HG03558 (cell line): ENCODE measurements at regions not wholly inside any gene's neighbourhood (a gene's known extent, or its start where the extent isn't known, plus 50 kb on each side); places are given as distances from the start of the nearest gene placed in this dataset.
"Not testable (repeated sequence)": the region's sequence is repeated elsewhere in the genome, so short reads cannot be mapped to it uniquely, and the experiment has no call there.

Experiments used
- ATAC-seq: cut with Tn5 transposase; IDR thresholded peaks from one replicate; pipeline ENCODE4 v1.9.1; 2021; ENCODE audit warnings: moderate number of reproducible peaks; ENCODE audit not compliant: unreplicated experiment; ENCODE audit errors: extremely low read depth

DNA sequence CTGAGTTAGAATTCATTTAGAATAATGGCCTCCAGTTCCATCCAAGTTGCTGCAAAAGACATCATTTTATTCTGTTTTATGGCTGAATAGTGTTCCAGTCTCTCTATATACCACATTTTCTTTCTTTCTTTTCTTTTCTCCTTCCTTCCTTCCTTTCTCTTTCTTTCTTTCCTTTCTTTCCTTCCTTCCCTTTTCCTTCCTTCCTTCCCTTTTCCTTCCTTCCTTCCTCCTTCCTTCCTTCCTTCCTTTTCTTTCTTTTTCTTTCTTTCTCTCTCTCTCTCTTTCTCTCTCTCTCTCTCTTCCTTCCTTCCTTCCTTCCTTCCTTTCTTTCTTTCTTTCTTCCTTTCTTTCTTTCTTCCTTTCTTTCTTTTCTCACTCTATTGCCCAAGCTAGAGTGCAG lies 330.2 kb downstream of the TSN start:
- not testable (repeated sequence) for ATAC-seq

DNA sequence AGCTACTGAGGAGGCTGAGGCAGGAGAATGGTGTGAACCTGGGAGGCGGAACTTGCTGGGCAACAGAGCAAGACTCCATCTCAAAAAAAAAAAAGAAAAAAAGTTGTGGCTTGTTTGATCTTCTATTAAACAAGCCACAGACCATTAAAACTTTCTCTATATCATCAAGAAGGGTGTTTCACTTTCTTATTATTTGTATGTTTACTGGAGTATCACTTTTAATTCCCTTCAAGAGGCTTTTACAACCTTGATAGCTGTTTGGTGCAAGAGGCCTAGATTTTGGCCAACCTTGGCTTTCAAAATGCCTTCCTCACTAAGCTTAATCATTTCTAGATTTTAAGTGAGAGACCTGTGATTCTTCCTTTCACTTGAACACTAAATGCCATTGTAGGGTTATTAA lies 339.1 kb downstream of the TSN start:
- no peak for ATAC-seq

DNA sequence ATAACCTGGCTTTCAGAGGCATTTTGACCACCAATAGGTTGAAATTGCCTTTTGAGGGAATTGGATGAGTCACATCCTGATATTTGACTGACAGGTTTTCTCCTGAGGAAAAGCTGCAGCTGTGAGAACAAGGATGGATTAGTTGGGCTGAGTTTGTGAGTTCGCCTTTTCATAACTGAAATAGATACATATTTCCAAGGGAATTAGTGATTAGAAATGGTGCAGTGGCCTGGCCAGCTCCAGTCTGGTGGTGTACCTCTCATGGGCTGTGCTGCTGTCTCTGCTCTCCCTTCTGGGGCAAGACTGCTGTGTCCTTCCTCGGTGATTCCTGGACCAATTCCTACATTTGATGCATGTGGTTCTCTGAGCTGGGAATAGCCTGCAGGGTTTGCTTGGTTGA lies 341.3 kb downstream of the TSN start:
- ATAC-seq, result no peak

DNA sequence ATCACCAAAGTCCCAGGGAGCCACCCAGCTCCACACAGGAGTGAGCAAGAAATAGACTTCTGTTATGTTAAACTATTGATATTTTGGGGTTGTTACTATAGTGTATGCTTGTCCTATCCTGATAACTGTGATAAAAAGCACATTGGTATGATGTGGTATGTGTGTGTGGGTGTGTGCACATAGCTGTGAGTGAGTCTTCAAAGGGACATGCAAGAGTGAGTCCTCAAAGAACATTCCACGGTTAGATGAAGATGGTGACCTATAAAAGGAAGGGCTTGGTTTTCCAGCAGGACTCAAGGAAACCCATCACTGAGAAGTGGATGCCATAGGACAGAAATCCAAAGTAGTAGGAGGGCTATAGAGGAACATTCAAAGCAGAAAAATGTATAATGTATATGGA lies 342.9 kb downstream of the TSN start:
- ATAC-seq, result no peak

DNA sequence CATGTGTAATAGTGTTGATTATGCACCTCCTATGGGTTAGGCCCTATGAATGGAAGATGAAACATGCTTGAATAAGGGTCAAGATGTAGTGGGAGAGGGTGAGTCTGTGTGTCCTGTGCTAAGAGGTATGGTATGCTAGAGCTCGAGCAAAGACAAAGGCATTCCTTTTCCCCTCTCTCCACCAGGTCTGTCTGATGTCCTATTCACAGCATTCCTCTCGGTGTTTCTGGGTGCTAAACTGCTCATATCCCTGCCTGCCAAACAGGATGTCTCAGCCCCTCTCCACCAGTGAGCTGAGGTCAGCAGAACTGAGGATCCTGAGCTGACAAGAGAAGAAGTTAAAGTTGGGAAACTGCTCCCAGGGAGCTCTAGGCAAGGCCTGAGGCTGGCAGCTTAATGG lies 344.9 kb downstream of the TSN start:
- ATAC-seq, result no peak

DNA sequence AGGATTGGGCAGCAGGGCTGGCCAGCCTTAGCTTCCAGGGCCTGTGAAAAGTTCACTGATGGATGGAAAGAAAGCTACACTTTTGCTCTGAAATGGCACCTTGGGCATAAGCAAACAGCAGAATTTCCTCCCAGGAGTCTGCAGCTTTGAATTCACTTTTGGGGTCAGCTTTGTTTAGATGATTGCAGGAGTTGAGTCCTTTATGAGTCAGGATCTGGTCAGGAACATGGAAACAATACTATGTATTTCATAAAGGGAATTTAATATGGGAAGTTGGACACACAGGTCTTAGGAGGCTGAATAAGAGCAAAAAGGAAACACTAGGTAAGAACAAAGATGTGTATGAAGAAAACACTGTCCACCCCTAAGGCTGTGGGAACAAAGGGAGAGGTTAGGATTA lies 345.3 kb downstream of the TSN start:
- ATAC-seq, result no peak

DNA sequence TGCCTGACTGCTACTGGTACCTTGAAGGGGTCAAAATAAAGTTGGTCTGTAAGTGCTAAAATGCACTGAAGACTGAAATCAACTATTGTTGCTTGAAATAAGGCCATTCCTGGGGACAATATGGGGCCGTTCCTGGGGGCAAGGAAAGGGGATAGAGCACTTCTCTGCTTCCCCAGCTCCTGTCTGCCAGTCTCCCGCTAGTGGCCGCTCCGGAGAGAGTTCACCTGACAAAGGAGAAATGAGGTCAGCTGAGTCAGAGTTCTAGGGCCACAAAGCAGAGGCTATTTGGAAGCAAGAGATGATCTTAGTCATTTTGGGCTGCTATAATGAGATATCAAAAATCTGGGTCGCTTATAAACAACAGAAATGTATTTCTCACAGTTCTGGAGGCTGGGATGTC lies 345.9 kb downstream of the TSN start:
- ATAC-seq, result no peak

DNA sequence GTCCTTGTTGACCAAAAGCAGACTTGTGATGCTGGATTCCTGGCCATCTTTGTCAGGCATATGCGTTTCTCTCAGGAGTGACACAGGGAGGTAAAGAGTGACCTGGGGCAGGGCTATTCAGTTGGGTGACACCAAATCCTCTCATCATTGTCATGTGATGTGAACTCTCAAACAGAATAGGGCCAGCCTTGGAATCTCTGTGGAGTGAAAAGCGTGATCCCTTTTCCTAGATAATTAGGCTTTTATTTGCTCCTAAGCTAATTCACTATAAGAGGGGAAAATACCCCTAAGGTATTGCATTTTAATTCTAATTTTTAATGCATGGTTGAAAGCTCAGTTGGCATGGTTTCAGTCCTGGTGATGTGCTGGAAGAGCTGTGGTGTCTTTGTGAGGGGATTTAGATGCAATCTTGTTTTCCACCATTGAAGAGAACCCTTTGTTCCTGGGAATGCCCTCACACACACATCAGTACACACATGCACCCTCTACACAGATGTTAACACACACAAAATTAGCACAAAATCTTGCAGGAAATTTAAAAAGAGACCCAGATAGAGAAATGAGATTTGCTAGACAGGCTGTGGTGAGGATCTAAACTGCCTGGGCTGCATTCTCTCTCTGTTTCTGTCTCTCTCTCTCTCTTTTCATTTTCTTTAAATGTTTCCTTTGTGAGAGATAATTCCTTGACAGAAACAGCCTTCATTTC lies 349.9 kb downstream of the TSN start:
- ATAC-seq, result no peak

DNA sequence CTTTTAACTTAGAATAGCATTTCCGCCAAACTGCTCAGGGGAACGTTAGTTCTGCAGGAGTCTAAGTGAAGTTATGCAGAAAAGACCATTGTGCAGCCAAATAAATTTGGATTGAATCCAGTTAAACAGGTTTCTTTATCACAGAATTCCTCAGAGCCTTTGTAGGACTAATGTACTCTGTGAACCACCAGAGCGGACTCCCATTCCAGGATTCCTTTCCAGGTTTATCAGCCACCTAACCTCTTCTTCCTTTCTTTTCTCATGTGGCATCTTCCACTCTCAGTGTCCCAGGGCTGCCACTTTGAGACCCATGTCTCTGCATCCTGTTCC lies 350.4 kb downstream of the TSN start:
- ATAC-seq, result no peak

DNA sequence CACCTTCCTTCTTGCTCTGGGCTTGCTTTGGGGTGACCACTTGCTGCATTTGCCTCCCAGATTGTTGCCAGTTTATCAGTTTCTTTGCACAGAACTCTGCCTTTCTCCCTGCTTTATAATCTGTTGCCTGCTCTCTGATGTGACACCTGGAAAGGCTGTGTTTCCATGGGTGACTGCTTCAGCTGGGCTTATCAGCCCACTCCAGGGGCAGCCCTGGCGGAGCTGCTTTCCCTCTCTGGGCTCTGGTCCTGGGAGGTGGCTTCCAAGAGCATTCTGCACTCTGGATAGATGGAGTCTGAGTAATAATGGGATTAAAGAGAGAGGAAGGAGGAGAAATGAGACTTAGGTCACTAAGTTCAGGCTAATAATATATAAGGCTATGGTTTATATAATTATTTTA lies 352.7 kb downstream of the TSN start:
- ATAC-seq, result no peak

DNA sequence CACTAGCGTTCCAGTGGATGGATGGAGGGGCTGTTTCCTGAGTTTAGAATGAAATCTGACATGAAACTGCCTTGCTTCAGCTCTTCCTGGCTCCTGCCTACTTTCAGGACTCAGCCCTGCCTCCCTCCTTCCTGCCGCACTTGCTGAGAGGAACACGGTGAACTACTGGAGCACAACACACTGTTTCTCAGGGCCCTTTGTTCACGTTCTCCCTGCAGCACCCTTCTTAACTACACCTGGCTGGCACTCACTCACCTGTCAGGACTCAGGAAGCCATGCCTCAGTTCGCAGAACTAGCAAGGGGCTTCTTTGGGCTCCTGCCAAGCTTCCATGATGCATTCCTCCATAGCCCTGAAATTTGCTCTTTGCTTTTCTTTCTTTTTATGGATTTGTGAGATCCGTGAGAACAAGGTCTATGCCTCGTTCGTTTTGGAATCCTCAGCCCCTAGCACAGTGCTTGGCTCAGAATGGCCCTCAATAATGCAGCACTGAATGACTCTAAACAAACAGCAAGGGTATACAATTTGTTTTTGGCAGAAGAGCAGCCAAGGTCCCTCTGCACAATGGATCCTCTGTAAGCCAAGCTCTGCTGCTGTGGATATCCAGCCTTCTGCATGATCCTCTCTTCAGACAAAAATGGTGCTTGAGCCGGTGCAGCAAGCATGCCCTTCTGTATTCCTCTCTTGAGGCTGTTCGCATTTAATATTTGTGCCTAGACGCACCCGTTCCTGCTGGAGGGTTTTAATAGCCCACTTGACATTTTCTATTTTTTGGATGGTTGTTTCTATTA lies 357.0 kb downstream of the TSN start:
- no peak for ATAC-seq

DNA sequence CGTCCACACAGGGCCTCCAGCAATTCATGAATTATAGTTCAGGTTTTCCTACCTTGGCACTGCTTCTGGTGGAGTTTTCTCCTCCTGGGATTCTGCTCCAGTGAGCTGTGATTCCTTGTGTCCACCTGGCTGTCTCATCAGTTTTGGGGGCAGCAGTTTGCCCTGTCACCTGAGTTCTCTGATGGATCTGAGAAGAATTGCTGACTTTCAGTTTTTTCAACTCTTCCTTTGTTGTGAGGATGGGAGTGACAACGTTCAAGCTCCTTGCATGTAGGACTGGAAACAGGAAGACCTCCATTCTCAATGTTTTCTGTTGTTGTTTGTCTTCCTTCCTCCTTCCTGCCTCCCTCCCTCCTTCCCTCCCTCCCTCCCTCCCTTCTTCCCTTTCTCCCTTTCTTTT lies 359.0 kb downstream of the TSN start:
- no peak for ATAC-seq

DNA sequence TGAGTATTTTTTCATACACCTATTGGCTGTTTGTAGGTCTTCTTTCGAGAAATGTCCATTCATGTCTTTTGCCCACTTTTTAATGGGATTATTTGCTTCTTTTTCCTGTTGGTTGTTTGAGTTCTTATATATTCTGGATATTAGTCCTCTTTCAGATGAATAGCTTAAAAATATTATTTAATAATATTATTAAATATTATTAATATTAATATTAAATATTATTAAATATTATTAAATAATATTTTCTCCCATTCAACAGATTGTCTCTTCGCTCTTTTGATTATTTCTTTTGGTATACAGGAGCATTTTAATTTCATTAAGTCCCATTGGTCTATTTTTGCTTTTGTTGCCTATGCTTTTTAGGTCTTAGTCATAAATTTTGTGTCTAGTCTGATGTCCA lies 361.9 kb downstream of the TSN start:
- ATAC-seq, result no peak

DNA sequence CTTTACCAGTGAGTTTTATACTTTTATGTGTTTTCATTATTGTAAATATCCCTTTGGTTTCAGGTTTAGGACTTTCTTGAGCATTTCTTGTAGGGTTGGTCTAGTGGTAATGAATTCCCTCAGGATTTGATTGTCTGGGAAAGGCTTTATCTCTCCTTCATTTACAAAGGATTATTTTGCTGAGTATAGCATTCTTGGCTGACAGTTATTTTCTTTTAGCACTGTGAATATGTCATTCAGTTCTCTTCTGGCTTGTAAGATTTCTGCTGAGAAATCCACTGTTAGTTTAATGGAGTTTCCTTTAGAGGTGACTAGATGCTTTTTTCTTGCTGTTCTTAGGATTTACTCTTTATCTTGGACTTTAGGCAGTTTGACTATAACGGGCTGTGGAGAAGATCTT lies 373.9 kb downstream of the TSN start:
- no peak for ATAC-seq

DNA sequence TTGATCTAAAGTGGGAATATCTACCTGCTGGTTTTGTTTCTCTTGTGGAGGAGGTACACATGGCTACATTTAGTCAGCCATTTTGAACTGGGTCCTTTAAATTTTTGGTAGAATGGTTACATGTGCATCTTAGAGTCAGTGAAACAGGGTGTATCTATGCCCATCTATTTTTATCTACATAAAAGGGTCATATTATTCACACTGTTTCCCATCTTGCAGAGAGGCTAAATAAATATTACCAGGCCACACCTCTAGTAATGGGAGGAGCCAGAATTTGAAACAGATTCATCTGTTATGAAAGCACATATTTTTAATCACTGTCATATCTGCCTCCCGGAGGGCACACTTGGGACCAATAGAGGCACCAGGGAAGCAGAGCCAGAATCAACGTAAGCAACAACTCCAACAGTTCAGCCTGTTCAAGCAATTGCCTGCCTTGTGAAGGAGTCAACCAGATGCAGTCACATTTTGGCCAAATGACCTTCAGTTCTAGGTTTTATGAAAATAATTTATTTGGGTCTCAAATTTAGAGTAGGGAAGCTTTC lies 376.8 kb downstream of the TSN start:
- ATAC-seq, result no peak

DNA sequence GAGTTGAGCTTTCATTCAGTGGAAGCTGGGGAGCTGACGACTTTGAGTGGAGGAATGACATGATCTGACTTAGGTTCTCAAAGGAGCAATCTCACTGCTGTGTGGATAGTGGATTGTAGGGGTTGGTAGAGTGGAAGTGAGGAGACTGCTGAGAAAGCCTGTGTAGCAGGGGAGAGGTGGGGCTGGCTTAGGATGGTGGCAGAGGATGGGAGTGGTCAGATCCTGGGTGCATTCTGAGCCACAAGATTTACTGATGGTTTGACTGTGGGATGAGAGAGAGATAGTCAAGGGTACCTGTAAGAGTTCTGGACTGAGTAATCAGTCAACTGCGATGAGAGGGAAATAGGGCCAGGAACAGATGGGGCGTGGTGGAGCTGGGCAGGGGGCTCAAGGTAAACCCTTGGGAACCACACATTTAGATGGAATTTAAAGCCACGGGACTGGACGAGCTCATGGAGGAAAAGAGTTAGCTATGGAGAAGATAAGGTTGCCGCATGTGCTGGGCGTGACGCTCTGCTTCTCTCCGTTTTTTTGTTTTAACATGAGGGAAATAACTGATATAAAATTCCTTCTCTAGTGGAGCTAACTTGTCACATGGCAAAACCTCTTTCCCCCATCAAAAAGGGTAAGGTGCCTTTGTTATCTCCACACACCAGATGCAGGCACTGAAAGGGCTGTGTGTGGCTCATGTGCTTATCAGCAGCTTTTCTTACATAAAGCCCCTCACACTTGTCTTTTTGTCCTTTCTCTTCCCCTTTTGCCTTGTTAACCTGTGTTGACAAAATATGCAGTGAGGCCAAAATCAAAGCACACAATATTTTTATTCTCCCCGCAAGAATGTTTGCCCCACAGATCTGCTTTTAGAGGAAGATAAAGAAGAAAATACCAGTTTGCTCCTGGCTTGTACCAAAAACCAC lies 379.8 kb downstream of the TSN start:
- ATAC-seq, result no peak

DNA sequence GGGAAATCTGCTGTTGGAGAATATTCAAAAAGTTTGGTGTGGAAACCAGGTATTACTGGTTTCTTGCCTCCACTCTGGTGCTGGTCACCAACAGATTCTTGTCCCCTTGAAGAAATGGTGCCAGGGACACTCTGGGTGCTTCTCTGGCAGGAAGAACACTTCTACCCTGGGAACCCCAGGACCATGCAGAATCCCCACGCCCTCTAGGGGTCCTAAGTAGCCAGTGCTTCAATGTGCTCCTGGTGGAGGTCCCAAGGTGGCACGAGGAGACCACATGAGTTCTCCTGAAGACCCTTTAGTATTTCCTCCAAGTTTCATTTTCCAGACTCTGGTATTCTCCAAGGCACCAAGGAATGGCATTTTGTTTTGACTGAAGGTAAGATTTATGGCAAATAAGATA lies 380.6 kb downstream of the TSN start:
- ATAC-seq, result no peak

DNA sequence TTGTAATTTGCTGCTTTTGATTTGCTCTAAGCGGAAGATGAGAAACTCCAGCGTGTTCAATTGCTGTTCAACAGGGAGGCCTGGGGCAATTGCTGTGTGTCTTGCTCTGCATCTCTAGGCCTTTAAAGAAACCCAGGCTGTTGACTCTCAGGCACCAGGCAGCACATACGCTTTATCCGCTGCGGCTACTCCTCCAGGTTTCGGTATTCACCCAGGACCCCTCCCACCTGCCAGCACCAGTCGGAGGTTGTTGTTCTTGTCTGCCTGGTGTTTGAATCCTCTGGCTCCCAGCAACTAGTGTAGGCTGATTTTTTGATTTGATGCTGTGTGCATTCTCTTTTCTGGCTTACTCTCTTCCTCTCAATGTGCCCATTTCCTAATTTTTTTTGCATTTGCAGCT lies 383.1 kb downstream of the TSN start:
- no peak for ATAC-seq

DNA sequence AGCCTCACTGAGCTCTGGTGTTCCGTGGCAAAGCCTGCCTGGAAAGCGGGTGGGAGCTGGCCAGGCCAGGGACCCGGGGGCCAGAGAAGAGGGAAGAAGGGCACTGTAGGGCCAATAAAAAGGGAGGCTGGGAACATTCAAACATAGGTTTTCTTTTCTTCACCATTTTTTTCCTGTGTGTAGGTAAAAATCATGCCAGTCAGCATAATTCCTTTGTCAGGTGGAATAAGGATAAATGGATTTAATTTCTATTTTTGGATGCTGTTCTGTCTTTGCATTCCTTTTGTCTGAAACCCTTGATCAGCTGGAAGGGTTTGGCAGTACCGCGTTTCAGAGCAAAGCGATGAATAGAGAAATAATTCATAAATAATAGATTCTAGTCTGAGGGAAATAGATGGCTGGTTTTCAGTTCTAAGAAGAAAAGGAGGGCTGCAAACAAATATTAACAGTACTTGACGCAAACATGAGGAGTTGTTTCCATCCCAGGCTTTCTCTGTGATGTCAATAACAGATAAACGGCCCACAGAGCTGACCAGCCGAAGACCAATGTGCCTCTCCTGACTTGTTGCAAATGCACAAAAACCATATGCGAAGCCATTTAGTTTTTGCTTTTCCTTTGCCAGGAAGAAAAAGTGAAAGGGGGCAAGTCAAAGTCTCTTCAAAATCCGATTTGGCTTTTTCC lies 384.4 kb downstream of the TSN start:
- no peak for ATAC-seq

DNA sequence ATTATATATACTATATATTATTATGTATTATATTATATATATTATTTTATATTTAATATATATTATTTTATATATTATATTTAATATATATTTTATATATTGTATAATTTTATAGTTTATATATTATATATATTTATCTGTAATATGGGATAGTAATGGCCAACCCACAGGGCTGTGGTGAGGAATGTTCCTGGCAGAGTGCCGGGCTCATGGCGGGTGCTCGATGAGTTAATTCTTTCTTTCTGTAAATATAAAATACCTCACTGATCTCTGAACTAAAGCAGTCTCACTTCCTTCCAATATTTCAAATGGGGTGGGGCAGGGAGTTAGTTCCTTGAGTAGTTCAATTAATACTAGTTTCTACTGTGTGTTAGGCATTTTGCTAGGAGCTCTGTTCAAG lies 389.4 kb downstream of the TSN start:
- ATAC-seq, result no peak
